Endodermal cell (in vitro differentiated cells): ENCODE measurements at regions not wholly inside any gene's neighbourhood (a gene's known extent, or its start where the extent isn't known, plus 50 kb on each side); places are given as distances from the start of the nearest gene placed in this dataset.

ENCODE experiments used
- DNase-seq: peaks from one replicate; pipeline ENCODE4 v3.0.0-alpha.2; 2017
- H3K27ac ChIP-seq: 2 replicates; pipeline ENCODE4 v1.5.1; 2013; ENCODE audit warnings: mild to moderate bottlenecking, low read depth, low read length, moderate library complexity
- H3K27me3 ChIP-seq: 2 replicates; pipeline ENCODE4 v1.6.1; 2013; ENCODE audit warnings: mild to moderate bottlenecking, low read length, moderate library complexity; ENCODE audit not compliant: insufficient read depth, control insufficient read depth, poor library complexity, severe bottlenecking
- H3K36me3 ChIP-seq: 2 replicates; pipeline ENCODE4 v1.7.0; 2013; ENCODE audit warnings: mild to moderate bottlenecking, low read length, moderate library complexity; ENCODE audit not compliant: control insufficient read depth, insufficient read depth
- H3K4me1 ChIP-seq: one replicate; pipeline ENCODE4 v1.7.0; 2013; ENCODE audit warnings: low read length; ENCODE audit not compliant: control insufficient read depth, insufficient read depth
- H3K4me3 ChIP-seq: 2 replicates; pipeline ENCODE4 v1.5.1; 2013; ENCODE audit warnings: mild to moderate bottlenecking, low read length, moderate library complexity
- H3K9ac ChIP-seq: 2 replicates; pipeline ENCODE4 v1.6.1; 2013; ENCODE audit warnings: mild to moderate bottlenecking, low read length, moderate library complexity; ENCODE audit not compliant: poor library complexity, severe bottlenecking; ENCODE audit errors: extremely low read depth
- H3K9me3 ChIP-seq: 2 replicates; pipeline ENCODE4 v1.6.1; 2013; ENCODE audit warnings: mild to moderate bottlenecking, low read length, moderate library complexity; ENCODE audit not compliant: control insufficient read depth
- H3K27ac Mint-ChIP-seq: 2 replicates; pipeline ENCODE4 v1.8.0; 2020; ENCODE audit warnings: mixed read lengths
- H3K27me3 Mint-ChIP-seq: 2 replicates; pipeline ENCODE4 v1.8.0; 2021; ENCODE audit warnings: mild to moderate bottlenecking, mixed read lengths; ENCODE audit not compliant: insufficient read depth
- H3K36me3 Mint-ChIP-seq: 2 replicates; pipeline ENCODE4 v1.8.0; 2020; ENCODE audit warnings: low read depth, mixed read lengths
- H3K4me1 Mint-ChIP-seq: 2 replicates; pipeline ENCODE4 v1.8.0; 2020; ENCODE audit warnings: mixed read lengths
- H3K4me3 Mint-ChIP-seq: 2 replicates; pipeline ENCODE4 v1.8.0; 2020; ENCODE audit warnings: mild to moderate bottlenecking, moderate library complexity, mixed read lengths
- H3K9me3 Mint-ChIP-seq: 2 replicates; pipeline ENCODE4 v1.8.0; 2020; ENCODE audit warnings: mild to moderate bottlenecking, mixed read lengths
- CTCF ChIP-seq: fragments of 200-600 bp; sonication (generic); conservative IDR thresholded peaks from 2 replicates; pipeline ENCODE4 v1.5.0; 2021; ENCODE audit warnings: antibody characterized with exemption, mild to moderate bottlenecking
- WGBS, 2 experiments: methylation state at CpG; one replicate each; pipeline versions ENCODE4 v1.1.5 to v1.1.7; 2013; ENCODE audit warnings: missing lambda C conversion rate in 2 of 2, mixed read lengths in 1 of 2; ENCODE audit not compliant: insufficient coverage in 1 of 2, insufficient read length in 1 of 2; 5-methylcytosine and 5-hydroxymethylcytosine counted together

GRCh38 chr5:51573835-51574234 lies 190.6 kb downstream of the ISL1 start:
- Histone ChIP-seq H3K27me3 (no peaks in the 10 kb centered on the region), H3K4me1 (no peaks in the 10 kb centered on the region), H3K9ac (no peak overlapping the region), H3K27ac (no peak overlapping the region), H3K9me3 (no peaks in the 10 kb centered on the region), H3K4me3 (no peak overlapping the region), H3K36me3 (no peaks in the 10 kb centered on the region)
- H3K4me3 Mint-ChIP-seq, result no peak overlapping the region
- H3K4me1 Mint-ChIP-seq, result peaks cover 4% of the 10 kb centered on the region
- H3K27me3 Mint-ChIP-seq, result no peaks in the 10 kb centered on the region
- no peaks in the 10 kb centered on the region for H3K36me3 Mint-ChIP-seq
- WGBS, 2 experiments, result 43 to 64% methylated on average over 1 to 5 of the region's 5 CpGs
- no peaks in the 10 kb centered on the region for H3K9me3 Mint-ChIP-seq
- TF ChIP-seq CTCF, result no peak
- no peak overlapping the region for H3K27ac Mint-ChIP-seq
- DNase-seq, result no peak

GRCh38 chr5:51582871-51583394 lies 199.7 kb downstream of the ISL1 start:
- no peak for DNase-seq
- no peaks in the 10 kb centered on the region for H3K36me3 Mint-ChIP-seq
- WGBS, 2 experiments, result 67 to 79% methylated on average over 1 to 3 of the region's 3 CpGs

GRCh38 chr5:51598026-51598425 lies 214.8 kb downstream of the ISL1 start:
- H3K27me3 ChIP-seq, result no peaks in the 10 kb centered on the region
- no peaks in the 10 kb centered on the region for H3K4me1 Mint-ChIP-seq
- H3K36me3 ChIP-seq, result no peaks in the 10 kb centered on the region
- H3K4me3 ChIP-seq, result no peak overlapping the region
- H3K4me3 Mint-ChIP-seq, result no peak overlapping the region
- H3K9me3 Mint-ChIP-seq, result no peaks in the 10 kb centered on the region
- no peak overlapping the region for H3K27ac Mint-ChIP-seq
- no peaks in the 10 kb centered on the region for H3K36me3 Mint-ChIP-seq
- no peak for TF ChIP-seq CTCF
- WGBS, 2 experiments, result no CpG with 5 or more reads among the region's 2 CpGs
- no peak overlapping the region for H3K9ac ChIP-seq
- H3K4me1 ChIP-seq, result no peaks in the 10 kb centered on the region
- no peak for DNase-seq
- H3K27me3 Mint-ChIP-seq, result no peaks in the 10 kb centered on the region
- H3K9me3 ChIP-seq, result no peaks in the 10 kb centered on the region
- no peak overlapping the region for H3K27ac ChIP-seq

More at GRCh38 chr5:51582871-51583394, 199.7 kb downstream of the ISL1 start:
- no peak overlapping the region for H3K27ac Mint-ChIP-seq
- Histone ChIP-seq H3K4me3 (no peak overlapping the region), H3K36me3 (no peaks in the 10 kb centered on the region), H3K9ac (no peak overlapping the region), H3K27ac (no peak overlapping the region), H3K9me3 (no peaks in the 10 kb centered on the region), H3K27me3 (no peaks in the 10 kb centered on the region), H3K4me1 (no peaks in the 10 kb centered on the region)
- no peaks in the 10 kb centered on the region for H3K27me3 Mint-ChIP-seq
- no peaks in the 10 kb centered on the region for H3K9me3 Mint-ChIP-seq
- H3K4me1 Mint-ChIP-seq, result no peaks in the 10 kb centered on the region
- no peak overlapping the region for H3K4me3 Mint-ChIP-seq
- TF ChIP-seq CTCF, result no peak
